SU-DHL-6 (cell line): ENCODE measurements at regions not wholly inside any gene's neighbourhood (a gene's known extent, or its start where the extent isn't known, plus 50 kb on each side); places are given as distances from the start of the nearest gene placed in this dataset.

Source experiments
- CTCF ChIP-seq: fragments of 200-600 bp; sonication (generic); IDR thresholded peaks from one replicate; pipeline ENCODE4 v1.5.1; 2017; ENCODE audit warnings: antibody characterized with exemption, mild to moderate bottlenecking, low read length, moderate library complexity; ENCODE audit not compliant: insufficient read depth, poor library complexity, severe bottlenecking
- EZH2phosphoT487 ChIP-seq: fragments of 200-600 bp; sonication (generic), shearing (Covaris generic); conservative IDR thresholded peaks from 2 replicates; pipeline ENCODE4 v1.6.1; 2018; ENCODE audit warnings: mild to moderate bottlenecking, antibody characterized with exemption, low read length, moderate library complexity, mixed read lengths

- no peak for TF ChIP-seq CTCF
- no peak for TF ChIP-seq EZH2phosphoT487
Measured at GRCh38 chr20:19882446-19882845, 124.4 kb downstream of the RIN2 start.
